ENCODE measurements at regions not wholly inside any gene's neighbourhood (a gene's known extent, or its start where the extent isn't known, plus 50 kb on each side); places are given as distances from the start of the nearest gene placed in this dataset.
"Not testable (repeated sequence)": the region's sequence is repeated elsewhere in the genome, so short reads cannot be mapped to it uniquely, and the experiment has no call there.

DNA sequence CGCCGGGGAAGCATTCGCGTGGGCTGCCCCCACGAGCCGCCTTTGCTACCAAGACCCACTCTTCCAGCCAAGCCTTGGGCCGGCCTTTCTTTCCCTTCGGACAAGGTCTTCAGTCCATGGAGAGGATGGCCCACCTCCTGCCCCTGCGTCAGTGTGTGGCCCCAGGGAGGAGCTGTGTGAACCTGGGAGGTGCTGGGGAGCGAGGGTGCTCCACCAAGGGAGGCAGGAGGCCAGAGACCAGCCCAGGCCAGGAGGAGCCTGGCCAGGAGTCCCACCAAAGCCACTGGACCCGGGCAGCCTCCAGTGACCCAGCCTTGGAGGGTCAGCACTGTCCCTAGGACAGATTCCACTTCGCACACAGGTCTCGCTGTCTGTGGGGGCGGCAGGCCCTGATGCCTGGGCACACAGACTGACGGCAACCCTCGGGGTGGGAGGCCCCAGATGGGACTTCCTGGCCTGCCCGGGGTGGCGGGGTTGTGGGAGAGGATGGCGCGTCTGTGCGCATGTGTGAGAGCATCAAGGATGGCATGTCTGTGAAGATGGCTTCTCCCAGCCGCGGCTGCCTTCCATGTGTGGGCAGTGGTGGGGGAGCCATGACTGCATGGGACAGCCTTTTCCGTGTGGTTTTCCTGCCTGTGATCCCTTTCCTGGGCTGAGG lies 113.3 kb upstream of the LPCAT1 start:
- Mint-ChIP-seq H3K9me3 (no peaks in the 10 kb centered on the region), H3K4me1 (ENCODE audit: low read depth) (peaks cover 27% of the 10 kb centered on the region), H3K4me3 (no peak overlapping the region), H3K27ac (no peak overlapping the region), H3K36me3 (ENCODE audit: low read depth) (no peaks in the 10 kb centered on the region), H3K27me3 (ENCODE audit: insufficient read depth) (peaks cover 17% of the 10 kb centered on the region)
- intact Hi-C loops (cut with micrococcal nuclease), result loop anchor here (10.0 kb wide), 1 partner anchor 158 kb away; the partner anchor contains the start of gene MRPL36
- no peak for DNase-seq (ENCODE audit: low spot score)

DNA sequence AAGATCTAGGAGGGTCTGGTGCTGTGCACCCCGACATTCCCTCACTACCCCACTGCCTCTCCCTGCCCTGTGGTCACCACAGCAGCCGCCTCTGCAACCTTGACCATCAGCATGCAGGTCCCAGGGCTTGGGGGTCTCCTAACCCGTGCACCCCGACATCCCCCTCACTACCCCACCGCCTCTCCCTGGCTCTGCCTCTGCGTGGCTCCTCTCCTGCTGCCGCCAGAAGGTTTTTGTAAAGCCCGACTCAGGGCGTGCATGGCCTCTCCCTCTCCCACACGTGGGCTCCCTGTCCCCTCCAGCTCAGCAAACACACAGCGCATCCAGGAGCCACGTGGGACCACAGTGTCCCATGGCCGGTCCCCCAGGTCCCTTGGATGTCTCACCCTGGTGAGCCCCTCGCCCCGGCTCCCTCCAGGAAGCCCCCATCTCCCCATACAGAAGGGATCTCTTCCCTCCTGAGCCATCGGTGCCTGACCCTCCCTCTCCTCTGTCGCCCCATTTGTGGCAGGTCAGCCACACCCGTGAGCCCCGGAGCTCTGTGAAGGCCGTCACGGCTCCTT lies 112.5 kb upstream of the LPCAT1 start:
- H3K27ac Mint-ChIP-seq, result peak overlapping the region; percentile 86
- not testable (repeated sequence) for H3K9me3 Mint-ChIP-seq; H3K27me3 Mint-ChIP-seq (ENCODE audit: insufficient read depth); H3K36me3 Mint-ChIP-seq (ENCODE audit: low read depth); DNase-seq (ENCODE audit: low spot score); H3K4me3 Mint-ChIP-seq
- H3K4me1 Mint-ChIP-seq (ENCODE audit: low read depth), result peaks cover 20% of the 10 kb centered on the region
- intact Hi-C loops (cut with micrococcal nuclease), result loop anchor here (10.0 kb wide), 1 partner anchor 159 kb away; the partner anchor contains the start of gene MRPL36

DNA sequence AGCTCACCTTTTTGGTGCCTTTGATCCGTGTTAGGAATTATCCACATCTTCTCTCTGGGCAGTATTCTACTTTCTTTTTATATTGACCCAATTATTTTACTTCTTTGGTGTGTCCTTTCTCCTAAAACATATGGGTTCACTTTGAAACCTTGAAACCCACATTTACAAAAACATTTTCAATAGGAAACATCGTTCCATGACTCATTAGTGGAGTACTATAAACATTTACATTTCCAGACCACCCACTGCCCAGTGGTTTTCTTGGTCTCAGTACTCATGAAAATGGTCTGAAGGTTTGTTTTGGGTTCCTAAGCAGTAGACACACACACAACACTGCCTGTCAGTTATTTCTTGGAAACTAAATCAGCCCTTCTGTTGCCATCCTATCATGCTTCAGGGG lies 111.7 kb upstream of the LPCAT1 start:
- H3K27me3 Mint-ChIP-seq (ENCODE audit: insufficient read depth); H3K36me3 Mint-ChIP-seq (ENCODE audit: low read depth); H3K9me3 Mint-ChIP-seq; DNase-seq (ENCODE audit: low spot score): not testable (repeated sequence)
- peak overlapping the region; percentile 80 for H3K4me3 Mint-ChIP-seq
- peak overlapping the region; percentile 86 for H3K27ac Mint-ChIP-seq
- intact Hi-C loops (cut with micrococcal nuclease), result loop anchor here (2.0 to 10.0 kb wide), 2 partner anchors 111 to 159 kb away; partner anchors contain the start of gene MRPL36
- peaks cover 19% of the 10 kb centered on the region for H3K4me1 Mint-ChIP-seq (ENCODE audit: low read depth)

DNA sequence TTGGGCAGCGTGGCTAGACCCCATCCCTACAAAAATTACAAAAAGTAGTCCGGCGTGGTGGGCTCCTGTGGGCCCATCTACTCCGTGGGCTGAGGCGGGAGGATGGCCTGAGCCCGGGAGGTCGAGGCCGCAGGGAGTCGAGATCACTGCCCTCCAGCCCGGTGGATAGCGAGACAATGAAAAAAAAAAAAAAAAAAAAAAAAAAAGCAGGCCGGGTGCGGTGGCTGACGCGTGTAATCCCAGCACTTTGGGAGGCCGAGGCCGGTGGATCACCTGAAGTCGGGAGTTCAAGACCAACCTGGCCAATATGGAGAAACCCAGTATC lies 110.5 kb upstream of the LPCAT1 start:
- intact Hi-C loops (cut with micrococcal nuclease), result loop anchor here (1.0 to 10.0 kb wide), 4 partner anchors 109 to 1362 kb away; partner anchors contain the start of genes MRPL36 and PDCD6
- H3K4me3 Mint-ChIP-seq, result peak overlapping the region; percentile 94
- no peak for DNase-seq (ENCODE audit: low spot score)
- peaks cover 4% of the 10 kb centered on the region for H3K36me3 Mint-ChIP-seq (ENCODE audit: low read depth)
- H3K4me1 Mint-ChIP-seq (ENCODE audit: low read depth), result peaks cover 19% of the 10 kb centered on the region
- H3K27ac Mint-ChIP-seq, result peak overlapping the region; percentile 89
- peaks cover 3% of the 10 kb centered on the region for H3K27me3 Mint-ChIP-seq (ENCODE audit: insufficient read depth)
- H3K9me3 Mint-ChIP-seq, result no peaks in the 10 kb centered on the region

DNA sequence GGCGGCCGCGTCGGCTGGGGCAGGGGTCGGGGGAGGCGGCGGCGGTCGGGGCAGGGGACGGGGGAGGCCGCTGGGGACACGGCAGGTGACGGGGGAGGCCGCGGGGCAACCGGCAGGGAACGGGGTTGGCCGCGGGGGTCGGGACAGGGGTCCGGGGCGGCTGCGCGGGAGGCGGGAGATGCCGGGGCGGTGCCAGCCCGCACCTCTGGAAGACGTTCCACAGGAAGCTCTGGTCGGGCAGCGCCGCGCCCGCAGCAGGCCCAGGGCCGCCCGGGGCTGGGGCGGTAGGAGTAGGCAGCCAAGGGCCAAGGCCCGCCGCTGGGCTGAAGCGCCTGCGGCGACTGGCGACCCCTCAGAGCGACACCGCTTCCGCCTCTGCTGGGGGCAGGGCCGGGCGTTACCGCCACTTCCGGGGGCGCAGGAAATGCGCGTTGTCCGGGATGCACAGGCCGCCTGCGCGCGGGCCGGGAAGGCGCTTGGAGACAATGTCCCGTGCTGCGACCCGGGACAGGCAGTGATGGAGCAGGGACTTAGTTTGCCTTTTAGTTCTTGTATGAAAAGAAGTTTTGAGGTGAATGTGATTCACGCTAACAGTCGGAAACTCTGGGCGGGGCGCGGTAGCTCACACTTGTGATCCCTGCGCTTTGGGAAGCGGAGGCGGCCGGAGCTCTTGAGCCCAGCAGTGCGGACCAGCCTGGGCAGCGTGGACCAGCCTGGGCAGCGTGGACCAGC lies 110.0 kb upstream of the LPCAT1 start:
- Mint-ChIP-seq H3K9me3 (no peaks in the 10 kb centered on the region), H3K36me3 (ENCODE audit: low read depth) (peaks cover 4% of the 10 kb centered on the region), H3K4me3 (peak overlapping the region; percentile 94), H3K27me3 (ENCODE audit: insufficient read depth) (peaks cover 3% of the 10 kb centered on the region), H3K4me1 (ENCODE audit: low read depth) (peaks cover 19% of the 10 kb centered on the region), H3K27ac (peak overlapping the region; percentile 89)
- intact Hi-C loops (cut with micrococcal nuclease), result loop anchor here (1.0 to 10.0 kb wide), 4 partner anchors 109 to 1361 kb away; partner anchors contain the start of genes MRPL36 and PDCD6
- DNase-seq (ENCODE audit: low spot score), result peak; percentile 78

DNA sequence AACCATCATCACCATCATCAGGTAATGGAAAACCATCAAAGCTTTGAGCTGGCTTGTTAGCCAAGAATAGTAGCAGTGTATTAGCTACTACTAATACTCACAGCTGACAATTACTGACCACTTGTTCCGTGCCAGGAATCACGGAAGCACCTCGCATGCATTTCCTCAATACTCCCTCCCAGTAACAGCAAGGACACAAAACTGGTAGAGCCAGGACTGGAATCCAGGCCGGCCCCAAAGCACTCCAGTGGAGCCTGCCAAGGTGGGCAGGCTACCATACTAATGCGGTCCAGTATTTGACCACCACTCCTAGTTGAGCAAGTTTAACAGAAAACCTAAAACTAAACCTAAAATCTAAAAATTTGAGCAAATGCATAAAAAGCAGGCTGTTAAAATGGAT lies 107.2 kb upstream of the LPCAT1 start:
- H3K27me3 Mint-ChIP-seq (ENCODE audit: insufficient read depth); H3K9me3 Mint-ChIP-seq; H3K36me3 Mint-ChIP-seq (ENCODE audit: low read depth); H3K27ac Mint-ChIP-seq; DNase-seq (ENCODE audit: low spot score); H3K4me3 Mint-ChIP-seq: not testable (repeated sequence)
- intact Hi-C loops (cut with micrococcal nuclease), result loop anchor here (5.0 to 10.0 kb wide), 2 partner anchors 164 to 1359 kb away; partner anchors contain the start of genes MRPL36 and PDCD6
- H3K4me1 Mint-ChIP-seq (ENCODE audit: low read depth), result peaks cover 19% of the 10 kb centered on the region

DNA sequence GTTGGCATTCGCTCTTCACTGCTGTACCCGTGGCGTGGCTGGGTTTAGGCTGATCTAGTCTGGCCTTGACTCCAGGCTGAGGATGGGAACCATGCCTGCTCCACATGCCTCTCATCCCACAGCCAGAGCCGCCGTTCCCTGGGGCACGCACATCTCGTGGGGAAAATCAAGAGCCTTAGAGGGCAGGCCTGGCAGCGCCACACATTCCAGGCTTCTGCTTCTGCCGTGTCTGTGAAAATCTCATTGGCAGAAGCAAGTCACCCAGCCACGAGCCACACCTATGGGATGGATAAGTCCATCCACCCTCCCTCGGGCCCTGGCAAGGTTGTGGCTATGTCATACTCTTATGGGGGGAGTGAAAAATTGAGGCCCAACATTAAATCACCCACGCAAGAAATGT lies 102.6 kb upstream of the LPCAT1 start:
- peaks cover 14% of the 10 kb centered on the region for H3K36me3 Mint-ChIP-seq (ENCODE audit: low read depth)
- DNase-seq (ENCODE audit: low spot score); H3K27ac Mint-ChIP-seq; intact Hi-C loops (cut with micrococcal nuclease); H3K4me1 Mint-ChIP-seq (ENCODE audit: low read depth); H3K27me3 Mint-ChIP-seq (ENCODE audit: insufficient read depth); H3K4me3 Mint-ChIP-seq; H3K9me3 Mint-ChIP-seq: not testable (repeated sequence)

DNA sequence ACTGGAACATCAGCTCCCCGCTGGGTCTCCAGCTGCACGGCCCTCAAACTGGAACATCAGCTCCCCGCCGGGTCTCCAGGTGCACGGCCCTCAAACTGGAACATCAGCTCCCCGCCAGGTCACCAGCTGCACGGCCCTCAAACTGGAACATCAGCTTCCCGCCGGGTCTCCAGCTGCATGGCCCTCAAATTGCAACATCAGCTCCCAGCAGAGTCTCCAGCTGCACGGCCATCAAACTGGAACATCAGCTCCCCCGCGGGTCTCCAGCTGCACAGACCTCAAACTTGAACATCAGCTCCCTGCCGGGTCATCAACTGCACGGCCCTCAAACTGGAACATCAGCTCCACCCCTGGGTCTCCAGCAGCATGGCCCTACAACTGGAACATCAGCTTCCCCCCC lies 95.8 kb upstream of the LPCAT1 start:
- not testable (repeated sequence) for H3K9me3 Mint-ChIP-seq
- peaks cover 15% of the 10 kb centered on the region for H3K36me3 Mint-ChIP-seq (ENCODE audit: low read depth)

DNA sequence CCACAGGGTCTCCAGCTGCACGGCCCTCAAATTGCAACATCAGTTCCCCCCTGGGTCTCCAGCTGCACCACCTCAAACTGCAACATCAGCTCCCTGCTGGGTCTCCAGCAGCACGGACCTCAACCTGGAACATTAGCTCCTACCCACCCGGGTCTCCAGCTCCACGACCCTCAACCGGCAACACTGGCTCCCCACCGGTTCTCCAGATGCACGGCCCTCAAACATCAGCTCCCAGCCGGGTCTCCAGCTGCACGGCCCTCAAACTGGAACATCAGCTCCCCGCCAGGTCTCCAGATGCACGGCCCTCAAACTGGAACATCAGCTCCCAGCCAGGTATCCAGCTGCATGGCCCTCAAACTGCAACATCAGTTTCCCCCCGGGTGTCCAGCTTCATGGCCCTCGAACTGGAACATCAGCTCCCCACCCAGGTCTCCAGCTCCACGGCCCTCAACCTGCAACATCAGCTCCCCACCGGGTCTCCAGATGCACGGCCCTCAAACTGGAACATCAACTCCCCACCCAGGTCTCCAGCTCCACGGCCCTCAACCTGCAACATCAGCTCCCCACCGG lies 94.6 kb upstream of the LPCAT1 start:
- H3K4me3 Mint-ChIP-seq; H3K9me3 Mint-ChIP-seq; DNase-seq (ENCODE audit: low spot score); intact Hi-C loops (cut with micrococcal nuclease); H3K4me1 Mint-ChIP-seq (ENCODE audit: low read depth); H3K27ac Mint-ChIP-seq; H3K27me3 Mint-ChIP-seq (ENCODE audit: insufficient read depth): not testable (repeated sequence)
- peaks cover 11% of the 10 kb centered on the region for H3K36me3 Mint-ChIP-seq (ENCODE audit: low read depth)

More for the DNA sequence above, 95.8 kb upstream of the LPCAT1 start:
- intact Hi-C loops (cut with micrococcal nuclease); H3K27ac Mint-ChIP-seq; H3K4me3 Mint-ChIP-seq; H3K27me3 Mint-ChIP-seq (ENCODE audit: insufficient read depth); DNase-seq (ENCODE audit: low spot score); H3K4me1 Mint-ChIP-seq (ENCODE audit: low read depth): not testable (repeated sequence)

DNA sequence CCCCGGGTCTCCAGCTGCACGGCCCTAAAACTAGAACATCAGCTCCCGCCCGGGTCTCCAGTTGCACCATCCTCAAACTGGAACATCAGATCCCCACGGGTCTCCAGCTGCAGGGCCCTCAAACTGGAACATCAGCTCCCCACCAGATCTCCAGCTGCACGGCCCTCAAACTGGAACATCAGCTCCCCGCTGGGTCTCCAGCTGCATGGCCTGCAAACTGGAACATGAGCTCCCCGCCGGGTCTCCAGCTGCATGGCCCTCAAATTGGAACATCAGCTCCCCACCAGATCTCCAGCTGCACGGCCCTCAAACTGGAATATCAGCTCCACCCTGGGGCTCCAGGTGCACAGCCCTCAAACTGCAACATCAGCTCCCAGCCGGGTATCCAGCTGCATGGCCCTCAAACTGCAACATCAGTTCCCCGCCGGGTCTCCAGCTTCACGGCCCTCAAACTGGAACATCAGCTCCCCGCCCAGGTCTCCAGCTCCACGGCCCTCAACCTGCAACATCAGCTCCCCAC lies 93.5 kb upstream of the LPCAT1 start:
- H3K4me3 Mint-ChIP-seq; H3K4me1 Mint-ChIP-seq (ENCODE audit: low read depth); intact Hi-C loops (cut with micrococcal nuclease); H3K9me3 Mint-ChIP-seq; H3K27me3 Mint-ChIP-seq (ENCODE audit: insufficient read depth); H3K27ac Mint-ChIP-seq; DNase-seq (ENCODE audit: low spot score): not testable (repeated sequence)
- H3K36me3 Mint-ChIP-seq (ENCODE audit: low read depth), result peaks cover 17% of the 10 kb centered on the region

DNA sequence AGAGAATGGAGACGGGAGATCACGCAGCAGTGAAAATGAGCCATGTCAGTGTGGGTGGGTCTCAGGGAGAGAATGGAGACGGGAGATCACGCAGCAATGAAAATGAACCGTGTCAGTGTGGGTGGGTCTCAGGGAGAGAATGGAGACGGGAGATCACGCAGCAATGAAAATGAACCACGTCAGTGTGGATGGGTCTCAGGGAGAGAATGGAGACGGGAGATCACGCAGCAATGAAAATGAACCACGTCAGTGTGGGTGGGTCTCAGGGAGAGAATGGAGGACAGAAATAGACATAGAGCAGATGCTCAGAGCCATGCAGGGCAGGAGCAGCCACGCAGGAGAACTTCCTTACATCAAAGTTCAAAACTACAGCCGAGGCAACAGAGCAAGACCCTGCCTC lies 89.8 kb upstream of the LPCAT1 start:
- DNase-seq (ENCODE audit: low spot score), result not testable (repeated sequence)

DNA sequence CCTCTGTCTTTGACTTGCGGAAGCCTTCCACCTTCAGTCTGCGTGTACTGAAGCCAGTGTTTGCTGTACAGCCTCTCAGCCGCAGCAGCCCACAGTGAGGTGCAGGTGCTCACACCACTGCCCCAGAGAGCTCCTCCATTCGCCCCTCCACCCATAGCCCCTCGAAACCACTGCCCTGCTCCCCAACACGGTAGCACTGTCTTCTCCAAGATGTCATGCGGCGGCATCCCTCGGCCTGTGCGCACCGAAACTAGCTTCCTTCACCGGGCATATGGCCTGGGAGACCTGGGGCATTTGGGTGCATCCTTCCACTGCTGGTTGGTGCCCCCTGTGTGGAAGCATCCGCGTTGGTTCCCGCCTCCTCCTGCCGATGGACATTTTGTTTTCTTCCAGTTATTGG lies 86.8 kb upstream of the LPCAT1 start:
- H3K36me3 Mint-ChIP-seq (ENCODE audit: low read depth); intact Hi-C loops (cut with micrococcal nuclease); H3K27me3 Mint-ChIP-seq (ENCODE audit: insufficient read depth); H3K4me1 Mint-ChIP-seq (ENCODE audit: low read depth); DNase-seq (ENCODE audit: low spot score); H3K4me3 Mint-ChIP-seq; H3K9me3 Mint-ChIP-seq; H3K27ac Mint-ChIP-seq: not testable (repeated sequence)

More for the DNA sequence above, 89.8 kb upstream of the LPCAT1 start:
- H3K36me3 Mint-ChIP-seq (ENCODE audit: low read depth); H3K4me3 Mint-ChIP-seq; H3K27ac Mint-ChIP-seq; H3K9me3 Mint-ChIP-seq; H3K4me1 Mint-ChIP-seq (ENCODE audit: low read depth); H3K27me3 Mint-ChIP-seq (ENCODE audit: insufficient read depth); intact Hi-C loops (cut with micrococcal nuclease): not testable (repeated sequence)

DNA sequence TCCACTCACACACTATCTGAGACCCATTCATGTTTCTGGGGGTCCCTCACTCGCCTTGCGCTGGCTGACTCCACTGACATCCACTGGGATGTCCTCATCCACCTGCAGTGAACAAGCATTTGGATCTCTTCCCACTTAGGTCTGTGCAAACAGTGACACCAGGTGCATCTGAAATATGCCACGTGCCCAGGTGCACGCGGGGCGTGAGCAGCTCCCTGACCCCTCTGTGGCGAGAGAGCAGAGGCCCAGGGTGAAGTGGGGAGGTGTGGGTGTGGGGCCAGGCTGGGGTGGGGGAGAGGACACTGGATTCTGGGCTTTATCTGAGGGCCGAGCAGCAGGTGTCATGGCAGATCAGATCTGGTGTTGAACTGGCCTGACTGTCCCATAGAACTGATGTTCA lies 85.4 kb upstream of the LPCAT1 start:
- H3K4me1 Mint-ChIP-seq (ENCODE audit: low read depth), result not testable (repeated sequence)

More for the DNA sequence above, 85.4 kb upstream of the LPCAT1 start:
- H3K4me3 Mint-ChIP-seq; H3K9me3 Mint-ChIP-seq; DNase-seq (ENCODE audit: low spot score); H3K27ac Mint-ChIP-seq; H3K27me3 Mint-ChIP-seq (ENCODE audit: insufficient read depth); intact Hi-C loops (cut with micrococcal nuclease); H3K36me3 Mint-ChIP-seq (ENCODE audit: low read depth): not testable (repeated sequence)
